Middle frontal gyrus (tissue), 1 donor: ENCODE measurements at regions not wholly inside any gene's neighbourhood (a gene's known extent, or its start where the extent isn't known, plus 50 kb on each side); places are given as distances from the start of the nearest gene placed in this dataset.
"Not testable (repeated sequence)": the region's sequence is repeated elsewhere in the genome, so short reads cannot be mapped to it uniquely, and the experiment has no call there.

Source experiments
- DNase-seq: peaks from one replicate; pipeline ENCODE4 v3.0.0-alpha.2; 2015; ENCODE audit warnings: low spot score; ENCODE audit errors: extremely low spot score

- no peak for DNase-seq
These were observed 161.9 kb upstream of the PCDH9 start for GRCh38 chr13:67392014-67392413.

GRCh38 chr13:67390462-67391086, 160.4 kb upstream of the PCDH9 start:
- no peak for DNase-seq

DNA sequence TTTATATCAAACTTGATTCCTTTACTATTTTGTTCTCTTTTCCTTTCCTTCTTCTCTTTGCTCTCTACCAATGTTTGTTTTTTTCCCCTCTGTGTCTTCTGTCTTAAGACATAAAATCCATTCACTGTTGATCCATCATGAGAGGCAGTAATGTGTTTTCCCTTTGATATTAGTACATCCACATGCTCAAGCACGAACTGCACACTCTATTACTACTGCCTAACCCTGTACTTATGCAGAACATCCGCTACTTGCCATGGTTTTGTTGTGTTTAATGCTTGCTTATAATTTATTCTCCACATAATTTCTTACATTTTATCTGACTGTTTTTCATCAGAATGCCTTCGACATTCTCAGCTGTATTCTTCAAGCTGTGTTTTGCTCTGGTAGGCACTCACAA, 159.0 kb upstream of the PCDH9 start:
- no peak for DNase-seq

DNA sequence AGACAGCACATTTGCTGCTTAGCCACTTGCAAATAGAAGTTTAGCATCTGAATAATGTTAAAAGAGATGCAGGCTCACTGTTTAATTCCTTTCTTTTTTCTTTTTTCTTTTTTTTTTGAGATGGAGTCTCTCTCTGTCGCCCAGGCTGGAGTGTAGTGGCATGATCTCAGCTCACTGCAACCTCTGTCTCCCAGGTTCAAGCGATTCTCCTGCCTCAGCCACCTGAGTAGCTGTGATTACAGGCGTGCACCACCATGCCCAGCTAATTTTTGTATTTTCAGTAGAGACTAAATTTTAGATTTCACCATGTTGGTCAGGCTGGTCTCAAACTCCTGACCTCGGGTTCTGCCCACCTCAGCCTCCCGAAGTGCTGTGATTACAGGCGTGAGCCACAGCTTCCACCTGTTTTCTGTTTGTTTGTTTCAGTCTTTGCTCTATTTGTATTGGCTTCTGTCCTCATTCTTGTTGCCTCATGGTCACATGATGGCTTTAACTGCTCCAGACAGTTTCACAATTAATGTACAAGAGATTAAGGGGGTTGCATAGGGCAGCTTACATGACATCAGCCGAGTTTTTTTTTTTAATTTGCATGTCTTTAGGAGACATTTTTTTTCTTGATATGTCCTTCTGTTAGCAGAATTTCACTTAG, 153.1 kb upstream of the PCDH9 start:
- not testable (repeated sequence) for DNase-seq

- DNase-seq: no peak
These were observed 147.8 kb upstream of the PCDH9 start for GRCh38 chr13:67377919-67378318.

GRCh38 chr13:67374391-67374790, 144.3 kb upstream of the PCDH9 start:
- DNase-seq: no peak

- no peak for DNase-seq
These were observed 142.8 kb upstream of the PCDH9 start for GRCh38 chr13:67372868-67373464.

- DNase-seq: no peak
These were observed 139.9 kb upstream of the PCDH9 start for GRCh38 chr13:67369895-67370660.

- DNase-seq: no peak
These were observed 137.3 kb upstream of the PCDH9 start for GRCh38 chr13:67367399-67367798.

DNA sequence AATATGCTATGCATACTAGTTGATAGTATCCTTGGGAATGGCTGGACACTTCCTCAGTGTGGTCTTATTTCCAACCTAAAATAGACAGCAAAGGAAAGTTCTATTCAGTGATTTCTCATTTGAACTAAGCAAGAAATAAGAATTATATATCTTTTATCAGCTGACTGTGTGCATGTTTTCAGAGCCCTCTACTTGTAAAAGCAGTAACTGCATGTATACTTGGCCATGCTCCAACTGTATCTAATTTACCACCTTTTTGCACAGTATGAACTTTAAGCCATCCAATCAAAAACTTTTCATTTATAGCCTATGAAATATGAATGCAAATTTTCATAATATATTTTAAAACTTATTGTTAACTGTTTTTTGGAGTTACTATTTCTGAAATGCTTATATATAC, 136.4 kb upstream of the PCDH9 start:
- DNase-seq: no peak

- no peak for DNase-seq
These were observed 125.8 kb upstream of the PCDH9 start for GRCh38 chr13:67355812-67356476.

DNA sequence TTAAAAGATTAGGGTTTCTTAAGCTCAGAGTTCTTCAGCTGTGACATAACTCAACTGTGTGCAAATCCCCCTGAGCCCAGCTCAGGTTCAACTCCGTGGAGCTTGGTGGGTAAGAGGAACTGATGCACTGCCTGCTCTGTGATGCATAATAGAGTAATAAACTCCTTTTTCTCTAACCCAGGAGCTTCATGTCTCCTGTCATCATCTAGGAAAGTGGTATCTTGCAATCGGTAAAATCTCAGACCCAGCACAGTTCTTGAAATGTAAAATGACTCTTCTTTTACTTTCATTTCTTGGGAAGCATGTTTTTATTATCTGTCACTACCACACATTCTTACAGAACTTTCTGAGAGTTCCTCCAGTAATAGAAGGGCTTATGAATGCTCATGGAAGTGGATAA, 123.8 kb upstream of the PCDH9 start:
- DNase-seq: no peak

GRCh38 chr13:67353031-67353430, 122.9 kb upstream of the PCDH9 start:
- no peak for DNase-seq

GRCh38 chr13:67351909-67352308, 121.8 kb upstream of the PCDH9 start:
- DNase-seq: no peak

DNA sequence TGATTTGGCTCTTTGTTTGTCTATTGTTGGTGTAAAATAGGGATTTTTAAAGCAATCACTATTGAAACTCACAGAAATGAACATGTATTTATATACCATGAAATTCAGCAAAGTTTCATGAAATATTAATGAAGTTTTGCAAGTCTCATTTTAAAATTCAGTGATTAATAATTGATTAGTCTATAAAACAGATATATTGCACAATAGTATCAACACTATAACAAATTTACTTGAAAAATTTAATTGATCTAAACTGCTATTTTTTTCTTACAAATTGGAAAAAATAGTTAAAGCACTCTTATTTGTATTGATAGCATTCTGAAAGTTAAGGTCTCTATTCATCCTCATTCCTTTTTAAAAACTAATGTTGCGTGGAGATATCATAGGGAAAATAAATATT, 121.0 kb upstream of the PCDH9 start:
- no peak for DNase-seq

DNA sequence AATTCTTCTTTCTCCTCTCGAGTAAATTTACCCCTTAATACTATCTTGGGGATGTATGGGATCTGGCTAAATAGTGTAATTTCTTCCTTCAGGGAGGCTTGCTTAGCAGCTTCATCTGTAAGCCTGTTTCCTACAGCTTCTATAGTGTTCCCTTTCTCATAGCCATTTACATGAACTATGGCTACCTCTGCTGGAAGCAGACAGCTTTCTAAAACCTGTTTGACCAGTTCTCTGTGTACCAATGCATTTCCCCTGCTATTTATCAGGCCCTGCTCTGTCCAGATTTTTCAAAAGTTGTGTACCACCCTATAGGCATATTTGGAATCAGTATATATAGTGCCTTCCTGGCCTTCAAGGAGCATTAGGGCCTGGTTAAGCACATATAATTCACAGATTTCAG, 113.6 kb upstream of the PCDH9 start:
- DNase-seq: no peak

DNA sequence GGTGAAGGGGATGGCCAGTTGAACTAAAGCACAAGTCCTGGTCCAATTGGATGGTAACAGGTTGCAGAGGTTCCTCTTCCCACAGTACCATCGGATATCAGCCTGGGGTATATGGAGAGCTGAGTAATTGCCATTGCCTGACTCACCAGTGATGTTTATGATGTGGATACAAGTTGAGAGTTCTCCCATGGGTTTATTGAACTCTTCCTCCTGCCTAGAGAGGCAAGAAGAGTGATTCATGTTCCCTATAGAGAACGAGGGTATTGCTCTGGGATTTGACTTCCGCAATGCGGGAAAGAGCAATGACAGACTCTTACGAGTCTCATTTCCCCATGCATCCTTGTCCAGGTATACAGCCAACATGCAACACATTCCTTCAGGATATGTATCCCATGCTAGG, 111.3 kb upstream of the PCDH9 start:
- DNase-seq: no peak

GRCh38 chr13:67330149-67330548, 100.0 kb upstream of the PCDH9 start:
- DNase-seq: no peak

DNA sequence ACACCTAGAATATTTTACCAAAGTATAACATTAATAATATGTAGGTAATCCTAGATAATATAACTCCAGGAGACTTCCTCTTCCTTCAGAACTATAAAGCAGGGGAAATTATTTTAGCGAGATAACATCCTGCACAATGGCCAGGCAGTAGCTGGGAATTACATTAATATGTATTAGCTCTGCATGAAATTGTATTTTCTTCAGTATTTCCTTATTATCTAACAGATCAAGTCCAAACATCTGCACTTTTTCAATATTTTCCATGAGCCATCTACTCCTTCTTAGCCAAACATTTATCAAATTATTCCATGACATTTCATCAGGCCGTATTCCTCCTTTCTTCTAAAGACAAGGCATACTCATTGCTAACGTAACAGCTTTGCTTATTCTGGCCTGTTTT, 98.8 kb upstream of the PCDH9 start:
- DNase-seq: no peak

- DNase-seq: no peak
These were observed 88.7 kb upstream of the PCDH9 start for GRCh38 chr13:67318860-67319259.

- no peak for DNase-seq
These were observed 88.3 kb upstream of the PCDH9 start for GRCh38 chr13:67318398-67318797.

DNA sequence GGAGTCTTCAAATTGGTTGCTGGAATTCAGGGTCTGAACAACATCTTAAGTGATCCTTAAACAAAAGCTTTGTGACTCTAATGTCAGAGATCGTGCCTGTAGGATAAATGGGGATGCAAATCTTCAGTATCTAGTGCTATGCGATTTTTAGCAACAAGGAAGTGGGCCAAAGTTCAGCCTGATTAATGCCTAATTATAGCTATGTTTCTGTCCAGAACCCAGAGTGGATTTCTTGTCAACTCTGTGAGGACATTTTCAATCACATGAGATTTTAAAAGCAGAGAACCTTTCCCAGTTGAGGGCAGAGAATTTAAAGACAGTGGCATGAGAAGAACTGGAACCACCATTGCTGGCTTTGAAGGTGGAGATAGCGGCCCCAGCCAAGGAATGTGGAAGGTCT, 84.3 kb upstream of the PCDH9 start:
- DNase-seq: no peak
